Subcutaneous abdominal adipose tissue (tissue), 5 donors: ENCODE measurements at regions not wholly inside any gene's neighbourhood (a gene's known extent, or its start where the extent isn't known, plus 50 kb on each side); places are given as distances from the start of the nearest gene placed in this dataset.
"Not testable (repeated sequence)": the region's sequence is repeated elsewhere in the genome, so short reads cannot be mapped to it uniquely, and the experiment has no call there.

Experiments used
- H3K27ac ChIP-seq: one replicate; pipeline ENCODE4 v1.7.0; 2013; ENCODE audit warnings: low read depth, mild to moderate bottlenecking, inconsistent platforms, low read length, moderate library complexity
- H3K27me3 ChIP-seq, 5 donors: one replicate each; pipeline ENCODE4 v1.7.0; 2013; ENCODE audit warnings: low read length in 5 of 5, inconsistent platforms in 1 of 5; ENCODE audit not compliant: control insufficient read depth in 5 of 5, insufficient read depth in 4 of 5
- H3K36me3 ChIP-seq, 5 donors: one replicate each; pipeline ENCODE4 v1.7.0; 2013; ENCODE audit warnings: low read length in 5 of 5; ENCODE audit not compliant: control insufficient read depth in 5 of 5, insufficient read depth in 5 of 5
- H3K4me1 ChIP-seq, 5 donors: one replicate each; pipeline ENCODE4 v1.7.0; 2013; ENCODE audit warnings: low read length in 5 of 5, mild to moderate bottlenecking in 3 of 5, moderate library complexity in 1 of 5; ENCODE audit not compliant: control insufficient read depth in 5 of 5, insufficient read depth in 5 of 5
- H3K4me3 ChIP-seq, 5 donors: one replicate each; pipeline ENCODE4 v1.7.0; 2013; ENCODE audit warnings: low read length in 5 of 5, low read depth in 1 of 5
- H3K9ac ChIP-seq, 5 donors: one replicate each; pipeline ENCODE4 v1.7.0; 2013; ENCODE audit warnings: low read length in 5 of 5, mild to moderate bottlenecking in 4 of 5, moderate library complexity in 3 of 5
- H3K9me3 ChIP-seq, 5 donors: one replicate each; pipeline ENCODE4 v1.7.0; 2013; ENCODE audit warnings: low read length in 5 of 5; ENCODE audit not compliant: control insufficient read depth in 5 of 5
- donor health status: healthy.
- donor health status: healthy.
- donor health status: healthy.
- donor health status: healthy.
- donor health status: healthy.

DNA sequence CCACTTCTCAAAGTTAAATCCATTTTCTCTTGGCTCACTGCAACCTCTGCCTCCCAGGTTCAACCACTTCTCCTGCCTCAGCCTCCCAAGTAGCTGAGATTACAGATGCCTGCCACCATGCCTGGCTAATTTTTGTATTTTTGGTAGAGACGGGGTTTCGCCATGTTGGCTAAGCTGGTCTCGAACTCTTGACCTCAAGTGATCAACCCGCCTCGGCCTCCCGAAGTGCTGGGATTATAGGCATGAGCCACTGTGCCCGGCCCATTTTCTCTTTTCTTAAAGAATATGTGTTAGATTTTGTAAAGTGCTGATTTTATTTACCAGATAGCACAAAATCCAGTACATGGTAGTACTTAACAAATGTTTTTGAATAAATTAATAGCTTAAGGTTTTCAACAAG lies 484.1 kb upstream of the PTGER4 start:
- H3K9me3 ChIP-seq, H3K4me3 ChIP-seq, H3K36me3 ChIP-seq, H3K4me1 ChIP-seq, H3K9ac ChIP-seq, H3K27ac ChIP-seq, H3K27me3 ChIP-seq: not testable (repeated sequence)

- no peaks in the 10 kb centered on the region for H3K4me1 ChIP-seq
Observed at GRCh38 chr5:40191150-40191549, 488.6 kb upstream of the PTGER4 start.

GRCh38 chr5:40172721-40173120 lies 507.0 kb upstream of the PTGER4 start:
- Histone ChIP-seq H3K9ac (no peak overlapping the region), H3K36me3 (no peaks in the 10 kb centered on the region), H3K27ac (no peak overlapping the region), H3K9me3 (peaks cover 6 to 15% (median 12%) of the 10 kb centered on the region in 5 donors), H3K4me3 (no peak overlapping the region), H3K4me1 (no peaks in the 10 kb centered on the region), H3K27me3 (no peaks in the 10 kb centered on the region)

More at GRCh38 chr5:40191150-40191549, 488.6 kb upstream of the PTGER4 start:
- Histone ChIP-seq H3K27me3 (no peaks in the 10 kb centered on the region), H3K27ac (no peak overlapping the region), H3K9me3 (no peaks in the 10 kb centered on the region), H3K9ac (no peak overlapping the region), H3K36me3 (no peaks in the 10 kb centered on the region), H3K4me3 (no peak overlapping the region)

DNA sequence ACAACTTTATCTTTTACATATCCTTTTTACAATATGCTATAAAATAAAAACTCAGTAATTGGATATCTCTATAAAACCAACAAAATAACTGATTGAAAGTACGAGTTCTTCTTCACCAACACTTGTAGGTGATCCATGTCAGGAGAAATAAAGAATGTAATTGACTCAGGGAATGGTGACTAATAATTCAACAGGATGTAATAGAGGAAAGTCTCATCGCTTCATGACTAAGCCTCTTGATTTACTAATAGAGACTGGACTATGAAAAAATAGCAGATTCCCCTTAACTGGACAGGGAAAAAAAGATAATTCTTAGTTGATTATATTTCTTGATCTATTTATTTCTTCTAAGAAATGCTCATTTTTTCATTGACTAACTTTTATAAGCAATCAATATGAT lies 507.7 kb upstream of the PTGER4 start:
- no peaks in the 10 kb centered on the region for H3K4me1 ChIP-seq

GRCh38 chr5:40167283-40167682 lies 512.4 kb upstream of the PTGER4 start:
- Histone ChIP-seq H3K4me3 (no peak overlapping the region), H3K9ac (no peak overlapping the region), H3K4me1 (no peaks in the 10 kb centered on the region), H3K36me3 (no peaks in the 10 kb centered on the region), H3K27ac (no peak overlapping the region), H3K27me3 (no peaks in the 10 kb centered on the region), H3K9me3 (peaks cover 5 to 15% (median 7%) of the 10 kb centered on the region in 5 donors)

More for the DNA sequence above, 507.7 kb upstream of the PTGER4 start:
- Histone ChIP-seq H3K27me3 (no peaks in the 10 kb centered on the region), H3K27ac (no peak overlapping the region), H3K36me3 (no peaks in the 10 kb centered on the region), H3K9me3 (peaks cover 5 to 15% (median 7%) of the 10 kb centered on the region in 5 donors), H3K9ac (no peak overlapping the region), H3K4me3 (no peak overlapping the region)

DNA sequence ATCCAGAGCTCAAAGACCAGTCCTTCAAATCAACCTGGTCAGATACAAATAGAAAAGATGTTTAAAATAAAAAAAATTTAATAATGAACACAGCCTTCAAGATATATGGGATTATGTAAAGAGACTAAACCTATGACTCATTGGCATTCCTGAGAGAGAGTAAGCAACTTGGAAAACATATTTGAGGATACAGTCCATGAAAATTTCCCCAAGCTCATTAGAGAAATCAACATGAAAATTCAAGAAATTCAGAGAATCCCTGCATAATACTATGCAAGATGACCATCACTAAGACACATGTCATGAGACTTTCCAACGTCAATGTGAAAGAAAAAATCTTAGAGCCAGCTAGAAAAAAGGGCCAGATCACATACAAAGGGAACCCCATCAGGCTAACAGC lies 512.9 kb upstream of the PTGER4 start:
- H3K9me3 ChIP-seq: peaks cover 5 to 15% (median 7%) of the 10 kb centered on the region in 5 donors
- no peak overlapping the region for H3K9ac ChIP-seq
- no peak overlapping the region for H3K4me3 ChIP-seq
- no peak overlapping the region for H3K27ac ChIP-seq
- no peaks in the 10 kb centered on the region for H3K36me3 ChIP-seq
- no peaks in the 10 kb centered on the region for H3K27me3 ChIP-seq
- no peaks in the 10 kb centered on the region for H3K4me1 ChIP-seq

- no peaks in the 10 kb centered on the region for H3K4me1 ChIP-seq
- no peak overlapping the region for H3K27ac ChIP-seq
- H3K9ac ChIP-seq: no peak overlapping the region
- no peaks in the 10 kb centered on the region for H3K36me3 ChIP-seq
- H3K9me3 ChIP-seq: peaks cover 5 to 10% (median 7%) of the 10 kb centered on the region in 5 donors
- H3K27me3 ChIP-seq: no peaks in the 10 kb centered on the region
- no peak overlapping the region for H3K4me3 ChIP-seq
Observed at GRCh38 chr5:40165789-40166728, 513.7 kb upstream of the PTGER4 start.

DNA sequence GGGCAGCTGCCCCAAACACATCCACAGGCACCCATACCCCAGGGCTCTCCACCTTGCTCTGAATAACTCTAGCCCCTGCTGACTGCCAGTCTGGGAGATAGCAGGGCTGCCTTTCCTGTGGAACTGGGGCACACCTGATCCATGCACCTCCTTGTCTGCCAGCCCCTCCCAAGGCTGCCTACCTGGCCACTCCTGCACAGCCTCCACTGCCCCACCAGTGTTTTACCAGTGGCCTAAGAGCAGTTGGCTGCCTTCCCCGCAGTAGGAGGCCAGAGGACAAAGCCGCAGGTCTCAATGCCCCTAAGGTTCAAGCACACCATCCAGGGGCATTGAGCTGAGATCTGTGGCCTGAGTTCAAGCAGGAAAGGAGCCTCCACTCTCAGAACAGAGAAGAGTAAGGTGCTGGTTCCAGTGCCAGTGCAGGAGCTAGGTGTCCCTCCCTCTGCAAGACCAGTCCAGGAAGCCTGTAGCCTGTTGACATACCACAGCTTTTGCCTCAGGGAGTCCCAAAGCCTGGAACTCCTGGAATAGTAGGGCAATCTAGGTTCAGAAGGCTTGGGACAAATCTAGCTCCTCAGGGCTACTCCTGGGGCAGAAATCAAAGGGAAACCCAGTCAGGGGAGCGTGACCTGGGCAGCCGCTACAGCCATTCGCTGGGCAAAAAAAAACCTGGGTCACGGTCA lies 514.5 kb upstream of the PTGER4 start:
- Histone ChIP-seq H3K27me3 (no peaks in the 10 kb centered on the region), H3K9me3 (peaks cover 0 to 4% (median 2%) of the 10 kb centered on the region in 5 donors), H3K36me3 (no peaks in the 10 kb centered on the region), H3K4me1 (no peaks in the 10 kb centered on the region), H3K9ac (no peak overlapping the region), H3K4me3 (no peak overlapping the region), H3K27ac (no peak overlapping the region)

DNA sequence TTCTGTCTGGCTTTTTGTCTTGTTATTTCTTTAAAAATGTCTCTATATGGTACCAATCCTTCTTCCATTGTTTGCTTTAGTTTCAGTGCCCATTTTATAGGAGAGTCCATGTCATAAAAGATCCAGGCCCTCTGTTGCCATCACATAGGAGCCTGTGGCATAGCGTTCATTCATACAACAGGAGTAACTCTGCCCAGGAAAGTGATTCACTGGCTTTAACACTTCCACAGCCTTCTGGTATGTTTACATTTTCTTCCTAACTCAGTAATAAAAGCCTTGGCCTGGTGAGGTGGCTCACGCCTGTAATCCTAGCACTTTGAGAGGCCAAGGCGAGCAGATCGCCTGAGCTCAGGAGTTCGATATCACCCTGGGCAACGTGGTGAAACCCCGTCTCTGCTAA lies 519.3 kb upstream of the PTGER4 start:
- no peak overlapping the region for H3K4me3 ChIP-seq
- H3K4me1 ChIP-seq: no peaks in the 10 kb centered on the region
- H3K36me3 ChIP-seq: no peaks in the 10 kb centered on the region
- H3K9ac ChIP-seq: no peak overlapping the region
- no peaks in the 10 kb centered on the region for H3K9me3 ChIP-seq
- no peaks in the 10 kb centered on the region for H3K27me3 ChIP-seq
- H3K27ac ChIP-seq: no peak overlapping the region

DNA sequence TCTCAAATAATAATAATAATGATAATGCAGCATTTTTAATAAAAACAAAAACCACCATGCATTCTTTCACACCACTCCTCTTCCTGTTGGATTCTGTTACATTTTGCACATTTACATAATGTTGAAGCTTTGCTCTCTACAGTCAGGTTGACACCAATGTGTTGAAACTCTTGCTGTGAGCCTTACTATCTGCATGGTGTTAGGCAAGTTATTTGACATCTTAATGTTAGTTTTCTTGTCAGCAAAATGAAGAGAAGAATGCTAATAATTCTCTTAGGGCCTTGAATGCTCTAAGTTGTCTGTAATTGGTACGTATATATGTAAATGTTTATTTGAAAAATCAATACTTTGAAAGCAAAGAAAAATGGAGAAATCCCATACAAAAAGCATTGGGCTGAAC lies 525.5 kb upstream of the PTGER4 start:
- Histone ChIP-seq H3K9me3 (no peaks in the 10 kb centered on the region), H3K4me1 (peaks cover 0 to 9% (median 0%) of the 10 kb centered on the region in 5 donors), H3K27me3 (no peaks in the 10 kb centered on the region), H3K36me3 (no peaks in the 10 kb centered on the region), H3K4me3 (no peak overlapping the region), H3K27ac (no peak overlapping the region), H3K9ac (no peak overlapping the region)
